Glutamatergic neuron (in vitro differentiated cells): ENCODE measurements at regions not wholly inside any gene's neighbourhood (a gene's known extent, or its start where the extent isn't known, plus 50 kb on each side); places are given as distances from the start of the nearest gene placed in this dataset.

Experiments used
- DNase-seq: peaks from one replicate; pipeline ENCODE4 v3.0.0; 2022
- H3K27ac Mint-ChIP-seq: one replicate; pipeline ENCODE4 v1.8.0; 2020; ENCODE audit warnings: mild to moderate bottlenecking, mixed read lengths, inconsistent platforms; ENCODE audit not compliant: unreplicated experiment
- H3K27me3 Mint-ChIP-seq: one replicate; pipeline ENCODE4 v1.8.0; 2020; ENCODE audit warnings: mild to moderate bottlenecking, moderate library complexity, mixed read lengths, inconsistent platforms; ENCODE audit not compliant: unreplicated experiment
- H3K36me3 Mint-ChIP-seq: one replicate; pipeline ENCODE4 v1.8.0; 2020; ENCODE audit warnings: mild to moderate bottlenecking, mixed read lengths, inconsistent platforms; ENCODE audit not compliant: unreplicated experiment
- H3K4me1 Mint-ChIP-seq: one replicate; pipeline ENCODE4 v1.8.0; 2020; ENCODE audit warnings: mild to moderate bottlenecking, low read depth, mixed read lengths, inconsistent platforms; ENCODE audit not compliant: unreplicated experiment
- H3K4me3 Mint-ChIP-seq: one replicate; pipeline ENCODE4 v1.8.0; 2020; ENCODE audit warnings: mild to moderate bottlenecking, mixed read lengths, inconsistent platforms; ENCODE audit not compliant: unreplicated experiment
- H3K9me3 Mint-ChIP-seq: one replicate; pipeline ENCODE4 v1.8.0; 2020; ENCODE audit warnings: mild to moderate bottlenecking, moderate library complexity, mixed read lengths, inconsistent platforms; ENCODE audit not compliant: unreplicated experiment
- CTCF ChIP-seq: fragments of 200-600 bp; sonication (generic); IDR thresholded peaks from one replicate; pipeline ENCODE4 v1.5.0; 2021; ENCODE audit not compliant: partially characterized antibody, unreplicated experiment

GRCh38 chr14:25103271-25103670 lies 53.3 kb upstream of the STXBP6 start:
- no peak for TF ChIP-seq CTCF
- DNase-seq, result no peak
- Mint-ChIP-seq H3K9me3 (no peaks in the 10 kb centered on the region), H3K27me3 (no peaks in the 10 kb centered on the region), H3K36me3 (no peaks in the 10 kb centered on the region), H3K4me1 (no peaks in the 10 kb centered on the region), H3K4me3 (no peak overlapping the region), H3K27ac (no peak overlapping the region)

- no peak for DNase-seq
- H3K27me3 Mint-ChIP-seq, result no peaks in the 10 kb centered on the region
- H3K36me3 Mint-ChIP-seq, result no peaks in the 10 kb centered on the region
- TF ChIP-seq CTCF, result no peak
- no peak overlapping the region for H3K27ac Mint-ChIP-seq
- H3K4me1 Mint-ChIP-seq, result no peaks in the 10 kb centered on the region
- no peaks in the 10 kb centered on the region for H3K9me3 Mint-ChIP-seq
- no peak overlapping the region for H3K4me3 Mint-ChIP-seq
These were observed 52.8 kb upstream of the STXBP6 start for GRCh38 chr14:25102788-25103187.

- no peaks in the 10 kb centered on the region for H3K9me3 Mint-ChIP-seq
- no peak for TF ChIP-seq CTCF
- H3K27ac Mint-ChIP-seq, result no peak overlapping the region
- no peaks in the 10 kb centered on the region for H3K36me3 Mint-ChIP-seq
- no peaks in the 10 kb centered on the region for H3K4me1 Mint-ChIP-seq
- no peaks in the 10 kb centered on the region for H3K27me3 Mint-ChIP-seq
- DNase-seq, result no peak
- no peak overlapping the region for H3K4me3 Mint-ChIP-seq
These were observed 51.3 kb upstream of the STXBP6 start for GRCh38 chr14:25101276-25101675.
